ENCODE measurements at regions not wholly inside any gene's neighbourhood (a gene's known extent, or its start where the extent isn't known, plus 50 kb on each side); places are given as distances from the start of the nearest gene placed in this dataset.
"Not testable (repeated sequence)": the region's sequence is repeated elsewhere in the genome, so short reads cannot be mapped to it uniquely, and the experiment has no call there.

GRCh38 chr7:42720991-42721796, 190.7 kb downstream of the C7orf25 start:
- no peak for DNase-seq (ENCODE audit: low spot score)

- DNase-seq (ENCODE audit: low spot score) = no peak
These were observed 191.9 kb downstream of the C7orf25 start for GRCh38 chr7:42720012-42720411.

- DNase-seq (ENCODE audit: low spot score) = not testable (repeated sequence)
These were observed 193.4 kb downstream of the C7orf25 start for GRCh38 chr7:42718466-42718865.

- no peak for DNase-seq (ENCODE audit: low spot score)
These were observed 197.5 kb downstream of the C7orf25 start for GRCh38 chr7:42714356-42714755.

GRCh38 chr7:42709284-42709683, 202.6 kb downstream of the C7orf25 start:
- DNase-seq (ENCODE audit: low spot score) = no peak

- DNase-seq (ENCODE audit: low spot score) = no peak
These were observed 207.2 kb downstream of the C7orf25 start for GRCh38 chr7:42704710-42705109.

GRCh38 chr7:42702647-42703046, 209.2 kb downstream of the C7orf25 start:
- no peak for DNase-seq (ENCODE audit: low spot score)

GRCh38 chr7:42700406-42701327, 211.2 kb downstream of the C7orf25 start:
- no peak for DNase-seq (ENCODE audit: low spot score)

- no peak for DNase-seq (ENCODE audit: low spot score)
These were observed 212.3 kb downstream of the C7orf25 start for GRCh38 chr7:42699380-42700178.

- no peak for DNase-seq (ENCODE audit: low spot score)
These were observed 213.1 kb downstream of the C7orf25 start for GRCh38 chr7:42698600-42699374.

- no peak for DNase-seq (ENCODE audit: low spot score)
These were observed 216.9 kb downstream of the C7orf25 start for GRCh38 chr7:42694894-42695507.

GRCh38 chr7:42693722-42694121, 218.1 kb downstream of the C7orf25 start:
- DNase-seq (ENCODE audit: low spot score) = no peak

GRCh38 chr7:42692621-42693020, 219.2 kb downstream of the C7orf25 start:
- DNase-seq (ENCODE audit: low spot score) = no peak

- DNase-seq (ENCODE audit: low spot score) = peak; percentile 61
These were observed 220.9 kb downstream of the C7orf25 start for GRCh38 chr7:42690794-42691639.

- DNase-seq (ENCODE audit: low spot score) = no peak
These were observed 222.2 kb downstream of the C7orf25 start for GRCh38 chr7:42689626-42690025.

GRCh38 chr7:42688056-42688371, 223.9 kb downstream of the C7orf25 start:
- no peak for DNase-seq (ENCODE audit: low spot score)

- DNase-seq (ENCODE audit: low spot score) = no peak
These were observed 224.4 kb downstream of the C7orf25 start for GRCh38 chr7:42687211-42688055.

GRCh38 chr7:42686594-42687156, 225.2 kb downstream of the C7orf25 start:
- peak; percentile 59 for DNase-seq (ENCODE audit: low spot score)

- DNase-seq (ENCODE audit: low spot score) = no peak
These were observed 226.0 kb downstream of the C7orf25 start for GRCh38 chr7:42685911-42686310.

Measured in ecto neural progenitor cell (in vitro differentiated cells).